K562 (cell line): ENCODE measurements at regions not wholly inside any gene's neighbourhood (a gene's known extent, or its start where the extent isn't known, plus 50 kb on each side); places are given as distances from the start of the nearest gene placed in this dataset.

Experiments
- ATAC-seq: fragments of 200-7000 bp; cut with Tn5 transposase; 3 replicates; pipeline ENCODE4 v1.9.1; 2020; ENCODE audit warnings: moderate library complexity
- BruUV-seq: library from RNA; stranded (reverse); fragments of 400-500 nt; replicated peaks from 2 replicates; lab custom pipeline; 2021; lab: Mats Ljungman, UMichigan
- CTCF ChIA-PET: fragments of 300-600 bp; formaldehyde crosslinking; extraction: SDS; loops from one replicate; lab custom pipeline; 2021; ENCODE audit warnings: low intra/inter-chr PET ratio; lab: Yijun Ruan, JAX
- POLR2A ChIA-PET: fragments of 300-600, 350-650 bp; sonication (Branson Sonifier 250); formaldehyde crosslinking; extraction: SDS; loops from one replicate; lab custom pipeline; 2021; ENCODE audit warnings: antibody characterized with exemption, inconsistent platforms; lab: Yijun Ruan, JAX
- DNase-seq, 4 experiments: peaks; one replicate each; pipeline versions ENCODE4 v3.0.0 to v3.0.0-alpha.2; 2011 to 2018; ENCODE audit warnings: low spot score in 3 of 4, mixed read lengths in 3 of 4; ENCODE audit errors: extremely low read depth in 1 of 4
- FAIRE-seq: peaks from 2 replicates; lab custom pipeline; 2011; peaks lifted over from hg19 to GRCh38; lab: Jason Lieb, UNC
- H2AFZ ChIP-seq: 2 replicates; pipeline ENCODE4 v1.6.0; 2011; ENCODE audit warnings: low read depth, low read length, control low read depth, inconsistent platforms
- H3K27ac ChIP-seq: fragments of 200-600 bp; 3 replicates; pipeline ENCODE4 v1.8.0; 2011; ENCODE audit warnings: low read depth, mild to moderate bottlenecking, control low read depth, inconsistent platforms, low read length, moderate library complexity, mixed read lengths; ENCODE audit errors: extremely low read depth
- H3K27me3 ChIP-seq, 2 experiments: fragments of 300-600 bp in 1 of 2; 2 replicates in 1 of 2; 3 replicates in 1 of 2; pipeline versions ENCODE4 v1.6.0 to v1.8.0; 2011; ENCODE audit warnings: inconsistent platforms in 2 of 2, low read length in 2 of 2, mild to moderate bottlenecking in 1 of 2, mixed read lengths in 1 of 2, moderate library complexity in 1 of 2; ENCODE audit not compliant: control insufficient read depth in 2 of 2, insufficient read depth in 2 of 2
- H3K36me3 ChIP-seq: fragments of 300-600 bp; 3 replicates; pipeline ENCODE4 v1.8.0; 2011; ENCODE audit warnings: mild to moderate bottlenecking, low read length, inconsistent platforms; ENCODE audit not compliant: control insufficient read depth, insufficient read depth
- H3K4me1 ChIP-seq, 2 experiments: fragments of 200-600 bp in 1 of 2; replicated peaks in 1 of 2; 2 replicates in 1 of 2; 3 replicates in 1 of 2; pipeline versions ENCODE4 v1.5.1 to v1.8.0; 2011; ENCODE audit warnings: inconsistent platforms in 2 of 2, low read length in 2 of 2, mild to moderate bottlenecking in 1 of 2, mixed read lengths in 1 of 2, moderate library complexity in 1 of 2; ENCODE audit not compliant: control insufficient read depth in 2 of 2, insufficient read depth in 2 of 2
- H3K4me2 ChIP-seq: 2 replicates; pipeline ENCODE4 v1.6.1; 2011; ENCODE audit warnings: low read length, control low read depth, inconsistent platforms, mixed read lengths; ENCODE audit not compliant: insufficient read depth
- H3K4me3 ChIP-seq: fragments of 200-600 bp; sonication (generic), shearing (Covaris generic); 2 replicates; pipeline ENCODE4 v1.5.1; 2016; ENCODE audit warnings: control low read depth, inconsistent platforms
- H3K79me2 ChIP-seq: fragments of 200-600 bp; 3 replicates; pipeline ENCODE4 v1.8.0; 2011; ENCODE audit warnings: low read length, inconsistent platforms; ENCODE audit not compliant: control insufficient read depth, insufficient read depth
- H3K9ac ChIP-seq, 2 experiments: 2 replicates each; pipeline versions ENCODE4 v1.6.0 to v1.6.1; 2011; ENCODE audit warnings: low read depth in 2 of 2, low read length in 2 of 2, control low read depth in 1 of 2, inconsistent platforms in 1 of 2, mild to moderate bottlenecking in 1 of 2, mixed read lengths in 1 of 2; ENCODE audit not compliant: insufficient read depth in 1 of 2
- H3K9me1 ChIP-seq: one replicate; pipeline ENCODE4 v1.6.0; 2011; ENCODE audit warnings: inconsistent platforms, mild to moderate bottlenecking, low read length, moderate library complexity; ENCODE audit not compliant: control insufficient read depth, insufficient read depth
- H3K9me3 ChIP-seq: replicated peaks from 2 replicates; pipeline ENCODE4 v1.5.1; 2011; ENCODE audit warnings: low read depth, low read length, inconsistent platforms; ENCODE audit not compliant: control insufficient read depth, insufficient read depth
- H4K20me1 ChIP-seq: replicated peaks from 2 replicates; pipeline ENCODE4 v1.6.1; 2011; ENCODE audit warnings: low read length, inconsistent platforms, mixed read lengths; ENCODE audit not compliant: control insufficient read depth, insufficient read depth
- ATF3 ChIP-seq, 2 experiments: fragments of 450-650 bp in 1 of 2; sonication (generic) in 1 of 2; formaldehyde crosslinking in 1 of 2; IDR thresholded peaks in 1 of 2; conservative IDR thresholded peaks in 1 of 2; 2 replicates each; pipeline versions ENCODE4 v1.6.1 to v1.8.1; 2016 to 2023; ENCODE audit warnings: mild to moderate bottlenecking in 2 of 2, moderate library complexity in 2 of 2, inconsistent platforms in 1 of 2, missing genetic modification reagents in 1 of 2
- CEBPB ChIP-seq: fragments of 450-650 bp; IDR thresholded peaks from 2 replicates; pipeline ENCODE4 v1.6.1; 2016; ENCODE audit warnings: missing genetic modification characterization, missing compliant biosample characterization
- CEBPG ChIP-seq, 3 experiments: fragments of 200-800 bp in 1 of 3; sonication (Bioruptor generic) in 1 of 3; sonication (generic) in 1 of 3; formaldehyde crosslinking in 1 of 3; IDR thresholded peaks in 2 of 3; conservative IDR thresholded peaks in 1 of 3; 2 replicates each; pipeline versions ENCODE4 v1.6.1 to v1.8.0; 2016 to 2022; ENCODE audit warnings: missing compliant biosample characterization in 2 of 3, missing genetic modification characterization in 2 of 3, mild to moderate bottlenecking in 1 of 3, missing genetic modification reagents in 1 of 3
- HLTF ChIP-seq: fragments of 450-650 bp; IDR thresholded peaks from 2 replicates; pipeline ENCODE4 v1.6.1; 2016
- HNRNPL ChIP-seq: fragments of 200-400 bp; formaldehyde crosslinking; IDR thresholded peaks from 2 replicates; pipeline ENCODE4 v1.6.1; 2017; ENCODE audit warnings: low read depth, mild to moderate bottlenecking, low read length
- ILK ChIP-seq: fragments of 450-650 bp; IDR thresholded peaks from 2 replicates; pipeline ENCODE4 v1.6.1; 2016; ENCODE audit warnings: missing genetic modification characterization, low read depth, mild to moderate bottlenecking, missing compliant biosample characterization, moderate library complexity, borderline replicate concordance
- KDM5B ChIP-seq: fragments of 200-600 bp; sonication (generic); IDR thresholded peaks from 2 replicates; pipeline ENCODE4 v1.6.1; 2012; ENCODE audit warnings: low read depth, mild to moderate bottlenecking, moderate library complexity, low read length, control low read depth, inconsistent platforms; ENCODE audit not compliant: insufficient replicate concordance
- RAD51 ChIP-seq: fragments of 450-650 bp; IDR thresholded peaks from 2 replicates; pipeline ENCODE4 v1.7.1; 2016; ENCODE audit warnings: low read depth, mild to moderate bottlenecking, borderline replicate concordance
- SMAD4 ChIP-seq: fragments of 250-450 bp; sonication (Bioruptor Pico); conservative IDR thresholded peaks from 2 replicates; pipeline ENCODE4 v1.8.0; 2021; ENCODE audit warnings: inconsistent platforms, mild to moderate bottlenecking, moderate library complexity
- SRSF7 ChIP-seq: fragments of 200-400 bp; formaldehyde crosslinking; optimal IDR thresholded peaks from 2 replicates; pipeline ENCODE3; 2017; ENCODE audit warnings: mild to moderate bottlenecking, low read depth, low read length
- THRB ChIP-seq: fragments of 450-650 bp; formaldehyde crosslinking; conservative IDR thresholded peaks from 2 replicates; pipeline ENCODE4 v1.4.0; 2022; ENCODE audit warnings: mild to moderate bottlenecking, missing genetic modification characterization
- ZNF133 ChIP-seq: fragments of 250-450 bp; sonication (Bioruptor Pico); IDR thresholded peaks from 2 replicates; pipeline ENCODE4 v1.4.0; 2020; ENCODE audit warnings: mild to moderate bottlenecking
- ZNF75A ChIP-seq: fragments of 450-650 bp; formaldehyde crosslinking; IDR thresholded peaks from 2 replicates; pipeline ENCODE4 v1.4.0; 2020; ENCODE audit warnings: mild to moderate bottlenecking
- ZNF79 ChIP-seq: fragments of 250-450 bp; sonication (Bioruptor Pico); IDR thresholded peaks from 2 replicates; pipeline ENCODE4 v1.4.0; 2020; ENCODE audit warnings: low read depth, mild to moderate bottlenecking, moderate library complexity
- ZSCAN29 ChIP-seq: fragments of 450-650 bp; IDR thresholded peaks from 2 replicates; pipeline ENCODE4 v1.6.1; 2017
- WGBS: fragments of 100-300 bp; shearing (Covaris generic); methylation state at CpG from one replicate; pipeline ENCODE4 v1.1.6; 2016; ENCODE audit warnings: low coverage, mixed read lengths; ENCODE audit not compliant: insufficient coverage; ENCODE audit errors: missing lambda C conversion rate; 5-methylcytosine and 5-hydroxymethylcytosine counted together
- in situ Hi-C: fragments of 300-500 bp; cut with MboI; formaldehyde crosslinking; loops from 4 replicates; pipeline ENCODE4 v1.15.0; 2018; ENCODE audit warnings: inconsistent platforms, mixed read lengths
- intact Hi-C: fragments of 100-400 bp; cut with micrococcal nuclease; formaldehyde crosslinking; loops from 2 replicates; pipeline ENCODE4 v1.14.2; 2022

- peaks cover 4% of the 10 kb centered on the region; the same call in 1 of the 2 replicates for H3K9me3 ChIP-seq
- BruUV-seq = no TSS peak
- TF ChIP-seq ILK (no peak), THRB (CRISPR knock-in tag) (no peak), ZSCAN29 (no peak), SRSF7 (no peak), CEBPG (CRISPR knock-in tag; IDR thresholded peaks at IDR 0.05) (no peak; the same call in 1 of the 2 replicates), CEBPG (tag; conservative IDR thresholded peaks at IDR 0.05 in 1 of 2, IDR thresholded peaks at IDR 0.05 in 1 of 2) (peak in 1 of 2 experiments; percentile 66; a peak in 3 of 4 replicates), ZNF79 (no peak), HLTF (no peak), SMAD4 (CRISPR knock-in tag) (no peak), CEBPB (tag) (peak; percentile 59; the same call in 1 of the 2 replicates), RAD51 (no peak), ATF3 (IDR thresholded peaks at IDR 0.05) (peak; percentile 62), ATF3 (CRISPR knock-in tag; conservative IDR thresholded peaks at IDR 0.05) (no peak), ZNF75A (CRISPR knock-in tag) (no peak), HNRNPL (no peak), ZNF133 (CRISPR knock-in tag) (no peak), KDM5B (no peak)
- TF ChIP-seq, all 486 proteins: peak for 3
- Histone ChIP-seq H3K36me3 (no peaks in the 10 kb centered on the region), H3K4me3 (no peak overlapping the region), H3K9me1 (no peaks in the 10 kb centered on the region), H3K27me3 (peaks cover under 1 to 12% of the 10 kb centered on the region in 2 experiments; a peak in 1 of 5 replicates), H3K4me1 (no peaks in the 10 kb centered on the region), H3K79me2 (no peaks in the 10 kb centered on the region), H3K4me2 (no peak overlapping the region), H3K27ac (no peak overlapping the region), H4K20me1 (no peaks in the 10 kb centered on the region), H3K9ac (no peak overlapping the region), H2AFZ (no peak overlapping the region)
- in situ Hi-C loops (no loop called here), intact Hi-C loops (no loop called here)
- CTCF ChIA-PET = no interaction called here
- no peak for ATAC-seq
- POLR2A ChIA-PET = interaction anchor here (0.9 kb wide), 1 partner anchor 36 kb away, joined by 5 read pairs; no protein-coding TSS in a partner anchor
- FAIRE-seq = no peak
- WGBS = 1% methylated on average over 7 of the region's 7 CpGs
- no peak for DNase-seq
Measured at GRCh38 chr2:172204309-172204708, 101.6 kb upstream of the DLX2 start.
